GM12872 (cell line): ENCODE measurements at regions not wholly inside any gene's neighbourhood (a gene's known extent, or its start where the extent isn't known, plus 50 kb on each side); places are given as distances from the start of the nearest gene placed in this dataset.

ENCODE experiments used
- CTCF ChIP-seq: IDR thresholded peaks from 3 replicates; pipeline ENCODE4 v1.5.1; 2011; ENCODE audit warnings: low read depth, mild to moderate bottlenecking, low read length, moderate library complexity; ENCODE audit not compliant: insufficient read depth

- TF ChIP-seq CTCF: no peak
Observed at GRCh38 chr5:2525351-2525750, 226.1 kb downstream of the IRX2 start.

- TF ChIP-seq CTCF: no peak
Observed at GRCh38 chr5:2524620-2525019, 226.9 kb downstream of the IRX2 start.

GRCh38 chr5:2523180-2523579 is 228.3 kb downstream of the IRX2 start:
- TF ChIP-seq CTCF: no peak

GRCh38 chr5:2522372-2522771 is 229.1 kb downstream of the IRX2 start:
- TF ChIP-seq CTCF: no peak

- no peak for TF ChIP-seq CTCF
Observed at GRCh38 chr5:2519153-2519552, 232.3 kb downstream of the IRX2 start.

- TF ChIP-seq CTCF: no peak
Observed at GRCh38 chr5:2517451-2517850, 234.0 kb downstream of the IRX2 start.

GRCh38 chr5:2515180-2515764 is 236.2 kb downstream of the IRX2 start:
- no peak for TF ChIP-seq CTCF

- TF ChIP-seq CTCF: no peak
Observed at GRCh38 chr5:2514484-2514883, 237.0 kb downstream of the IRX2 start.
